Stimulated activated CD8-positive, alpha-beta memory T cell treated with anti-CD3 and anti-CD28 coated beads, Interleukin-12 subunit alpha, Interleukin-12 subunit beta, amount 100 ng/mL, for 4 hours (primary cell): ENCODE measurements at regions not wholly inside any gene's neighbourhood (a gene's known extent, or its start where the extent isn't known, plus 50 kb on each side); places are given as distances from the start of the nearest gene placed in this dataset.

Source experiments
- DNase-seq: peaks from one replicate; pipeline ENCODE4 v3.0.0-alpha.2; 2020; ENCODE audit warnings: low read depth

- no peak for DNase-seq
Observed at GRCh38 chr16:5905935-5906334, 808.3 kb upstream of the EEF2KMT start.

GRCh38 chr16:5903832-5904231 is 806.2 kb upstream of the EEF2KMT start:
- DNase-seq, result no peak

DNA sequence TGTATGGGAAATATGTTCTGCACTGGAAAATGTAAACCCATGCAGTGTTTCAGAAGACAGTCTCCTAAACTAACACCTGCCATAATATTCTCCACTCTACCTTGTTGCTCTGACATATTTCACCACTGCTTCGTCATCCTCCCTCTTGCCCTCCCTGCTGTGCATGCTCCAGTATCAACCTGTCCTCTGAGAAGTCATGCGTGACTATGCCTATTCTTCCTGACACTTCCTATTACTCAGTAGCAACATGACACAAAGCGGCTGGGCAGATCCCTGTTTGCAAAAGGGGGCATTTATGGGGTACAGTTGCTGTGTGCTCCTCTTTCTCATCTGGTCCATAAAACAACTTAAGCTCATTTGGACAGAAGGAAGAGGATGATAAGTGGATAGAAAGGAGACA is 805.6 kb upstream of the EEF2KMT start:
- DNase-seq, result no peak

GRCh38 chr16:5900046-5900445 is 802.5 kb upstream of the EEF2KMT start:
- DNase-seq, result no peak

GRCh38 chr16:5895976-5896375 is 798.4 kb upstream of the EEF2KMT start:
- DNase-seq, result no peak

DNA sequence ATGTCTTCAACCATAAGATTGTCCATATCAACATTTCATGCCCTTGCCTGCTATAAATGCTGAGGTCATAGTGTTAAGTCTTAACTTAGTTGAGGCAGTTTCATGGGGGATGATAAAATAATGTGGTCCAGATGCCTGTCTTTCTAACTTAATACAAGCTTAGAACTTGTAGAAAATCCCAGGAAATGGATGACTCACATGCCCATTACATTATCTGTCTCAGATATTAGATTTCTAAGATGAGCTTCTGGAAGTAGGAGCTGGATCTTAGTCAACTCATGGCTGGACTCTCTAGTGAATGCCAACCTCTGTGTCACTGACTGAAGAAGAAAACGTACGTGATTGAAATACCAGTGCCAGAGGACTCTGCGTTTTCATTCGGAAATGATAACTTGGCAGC is 797.5 kb upstream of the EEF2KMT start:
- no peak for DNase-seq

DNA sequence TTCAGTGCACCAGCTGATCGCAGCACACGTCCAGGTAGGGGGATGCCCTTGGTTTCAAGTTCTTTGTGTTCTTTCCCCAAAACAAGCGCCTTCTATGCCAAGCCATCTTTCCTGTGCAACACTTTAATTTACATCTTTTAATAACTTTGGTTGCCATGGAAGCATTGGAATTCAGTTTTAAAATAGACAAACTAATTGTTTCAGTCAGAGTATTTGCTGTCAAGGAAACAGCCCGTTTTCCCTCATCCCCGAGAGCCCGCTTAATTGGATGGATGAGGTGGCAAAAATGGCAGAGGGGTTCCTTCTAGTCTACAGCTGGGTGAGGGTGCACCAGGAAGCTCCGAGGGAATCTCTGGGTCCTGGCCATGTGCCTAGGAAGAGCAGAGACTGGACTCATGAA is 793.7 kb upstream of the EEF2KMT start:
- no peak for DNase-seq

- DNase-seq, result no peak
Observed at GRCh38 chr16:5885521-5885920, 787.9 kb upstream of the EEF2KMT start.

- no peak for DNase-seq
Observed at GRCh38 chr16:5884996-5885395, 787.4 kb upstream of the EEF2KMT start.

DNA sequence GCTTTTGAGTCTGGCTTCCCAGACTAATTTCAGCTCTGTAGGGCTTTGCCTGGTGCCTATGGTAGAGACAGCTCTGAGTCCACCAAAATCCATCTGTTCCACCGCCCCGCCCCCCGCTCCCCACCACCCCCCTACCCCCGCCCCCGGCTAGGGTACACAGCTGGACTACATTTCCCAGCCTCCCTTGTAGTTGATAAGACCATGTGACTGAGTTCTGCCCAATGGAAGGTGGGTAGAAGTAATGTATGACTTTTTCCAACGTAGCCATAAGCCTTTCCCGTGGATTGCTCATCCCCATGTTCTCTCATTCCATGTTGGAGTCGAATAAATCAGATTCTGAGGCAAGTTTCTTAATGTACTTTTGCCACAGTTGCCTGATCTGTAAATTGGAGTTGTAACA is 786.7 kb upstream of the EEF2KMT start:
- DNase-seq, result no peak

GRCh38 chr16:5882087-5882640 is 784.6 kb upstream of the EEF2KMT start:
- no peak for DNase-seq

GRCh38 chr16:5875416-5875815 is 777.8 kb upstream of the EEF2KMT start:
- DNase-seq, result no peak

DNA sequence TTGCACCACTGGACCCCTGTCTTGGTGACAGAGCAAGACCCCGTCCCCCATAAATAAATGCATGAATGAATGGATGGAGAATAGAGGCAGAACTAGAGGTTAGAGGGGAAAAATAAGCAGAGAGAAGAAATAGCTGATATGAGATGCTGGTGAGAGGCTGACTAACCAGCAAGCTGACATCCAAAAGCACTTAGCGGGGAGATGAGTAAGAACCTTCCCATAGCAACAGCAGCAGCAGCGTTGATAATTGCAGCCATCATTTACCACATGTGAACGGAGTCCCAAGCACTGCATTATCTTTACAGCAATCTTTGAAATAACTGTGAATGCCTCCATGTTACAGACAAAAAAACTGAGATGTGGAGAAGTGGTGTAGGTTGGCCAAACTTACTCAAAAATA is 777.3 kb upstream of the EEF2KMT start:
- DNase-seq, result no peak

DNA sequence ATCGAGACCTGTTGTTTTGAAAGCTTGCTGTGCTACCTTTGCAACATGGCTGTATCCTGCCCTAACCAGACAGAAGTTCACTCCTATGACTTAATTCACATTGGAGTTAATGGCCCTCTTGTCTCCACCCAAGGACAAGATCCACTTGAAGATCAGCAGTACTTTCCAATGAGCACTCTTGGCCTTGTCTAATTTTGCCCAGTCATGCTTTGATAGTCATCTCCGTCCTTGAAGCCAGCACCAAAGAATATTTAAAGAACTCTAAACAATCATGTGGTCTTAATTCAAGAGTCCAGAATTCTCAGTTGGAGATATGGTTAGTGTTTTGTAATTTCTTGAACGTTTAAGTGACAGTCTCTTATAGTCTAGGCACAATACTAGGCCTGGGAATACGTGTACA is 775.6 kb upstream of the EEF2KMT start:
- DNase-seq, result no peak

DNA sequence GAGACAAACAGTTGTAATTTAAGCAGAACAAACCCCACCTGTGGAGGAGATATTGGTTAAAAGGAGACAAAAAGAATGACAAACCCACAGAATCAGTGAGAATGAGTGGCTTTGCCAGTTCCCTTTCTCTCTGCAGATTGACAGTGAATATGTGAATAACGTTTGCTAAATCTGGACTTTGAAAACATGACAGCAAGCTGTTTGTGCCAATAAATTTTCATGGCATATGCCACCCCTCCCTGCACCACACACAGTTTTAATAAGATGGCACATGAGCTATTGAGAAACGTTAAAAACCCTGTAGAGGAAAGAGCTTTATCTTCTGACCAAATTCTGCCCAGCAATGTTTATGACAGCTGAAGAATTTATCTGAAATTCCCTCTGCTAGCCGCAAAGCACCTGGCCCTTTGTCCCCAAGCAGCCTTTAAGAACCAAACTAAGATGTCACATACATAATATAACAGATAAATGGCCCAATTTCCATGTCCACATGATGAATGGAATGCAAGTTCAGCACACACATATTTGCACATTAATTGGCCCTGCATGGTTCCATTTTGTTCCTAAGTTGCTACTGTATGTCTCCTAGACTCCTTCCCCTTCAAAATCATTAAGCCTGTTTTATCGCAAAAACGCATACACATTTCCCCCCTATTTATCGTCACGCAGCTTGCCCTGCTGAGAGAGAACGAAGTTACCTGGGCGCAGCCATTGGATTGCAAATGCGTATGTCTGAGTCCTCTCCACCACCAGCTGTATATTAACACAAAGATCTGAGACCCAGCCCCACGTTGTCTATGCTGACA is 773.5 kb upstream of the EEF2KMT start:
- no peak for DNase-seq

- DNase-seq, result no peak
Observed at GRCh38 chr16:5867250-5867649, 769.7 kb upstream of the EEF2KMT start.

DNA sequence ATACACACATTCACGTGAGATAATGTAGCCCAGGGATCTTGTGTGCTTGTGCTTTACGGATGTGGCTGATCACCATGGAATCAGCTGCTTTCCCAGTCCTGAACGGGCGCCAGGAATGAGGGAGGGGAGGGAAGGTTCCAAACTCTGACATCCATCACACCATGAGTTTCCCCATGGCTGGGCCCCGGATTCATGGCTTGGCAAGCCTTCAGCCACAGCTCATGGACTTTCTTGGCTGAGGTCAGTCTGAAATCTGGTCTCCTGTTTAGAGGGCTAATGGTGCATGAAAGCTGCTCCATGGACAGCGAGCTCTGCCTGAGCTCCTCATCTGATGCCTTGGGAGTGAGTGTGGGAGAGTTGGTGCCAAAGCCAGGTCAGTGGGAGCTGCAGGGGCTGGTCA is 767.6 kb upstream of the EEF2KMT start:
- DNase-seq, result no peak

- no peak for DNase-seq
Observed at GRCh38 chr16:5863071-5863606, 765.5 kb upstream of the EEF2KMT start.

GRCh38 chr16:5862103-5862840 is 764.7 kb upstream of the EEF2KMT start:
- no peak for DNase-seq

DNA sequence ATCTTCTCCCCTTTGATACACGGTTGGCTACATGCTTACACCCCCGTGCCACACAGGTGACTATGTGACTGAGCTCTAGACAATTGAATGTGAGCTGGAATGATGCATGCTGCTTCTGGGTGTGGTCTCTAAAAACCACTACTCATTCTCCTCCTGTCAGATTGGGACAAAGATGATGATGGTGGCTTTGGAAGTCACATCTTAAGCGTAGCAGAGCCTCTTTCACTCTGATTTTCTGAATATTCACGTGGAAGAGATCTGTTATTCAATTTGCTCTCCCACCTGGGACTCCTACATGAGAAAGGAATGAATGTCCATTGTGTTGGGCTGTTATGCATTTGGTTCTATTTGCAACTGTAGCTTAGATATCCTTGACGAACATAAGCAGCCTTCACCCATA is 763.6 kb upstream of the EEF2KMT start:
- no peak for DNase-seq

GRCh38 chr16:5858180-5858579 is 760.6 kb upstream of the EEF2KMT start:
- no peak for DNase-seq

GRCh38 chr16:5854027-5854426 is 756.4 kb upstream of the EEF2KMT start:
- no peak for DNase-seq

DNA sequence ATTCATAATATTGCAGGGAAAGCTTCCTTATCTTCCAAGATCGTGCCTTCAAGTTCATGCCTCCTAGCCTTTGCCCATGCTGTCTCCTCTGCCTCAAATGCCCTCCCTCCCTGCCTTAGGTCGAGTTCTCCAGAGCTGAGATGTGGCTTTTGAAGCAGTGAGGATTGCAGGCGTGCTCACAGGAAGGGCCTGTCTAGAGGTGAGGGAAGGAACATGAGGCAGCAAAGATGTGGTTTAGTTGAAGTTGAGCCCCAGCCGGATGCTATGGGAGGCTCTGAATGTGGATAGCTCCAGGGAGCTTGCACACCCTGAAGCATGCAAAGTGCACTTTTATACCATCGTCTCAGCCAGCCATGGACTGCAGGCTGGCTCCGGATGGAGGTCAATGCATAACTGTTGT is 754.6 kb upstream of the EEF2KMT start:
- DNase-seq, result no peak
